ENCODE measurements at regions not wholly inside any gene's neighbourhood (a gene's known extent, or its start where the extent isn't known, plus 50 kb on each side); places are given as distances from the start of the nearest gene placed in this dataset.

- TF ChIP-seq CTCF (conservative IDR thresholded peaks at IDR 0.05; ENCODE audit: low read depth, low read length) (no peak), POLR2A (IDR thresholded peaks at IDR 0.05; ENCODE audit: low read depth, low read length) (no peak), USF2 (IDR thresholded peaks at IDR 0.05; ENCODE audit: low read depth, low read length) (no peak), ELK1 (IDR thresholded peaks at IDR 0.05; ENCODE audit: borderline replicate concordance, low read depth, low read length) (no peak), FOS (IDR thresholded peaks at IDR 0.05; ENCODE audit: low read depth, low read length) (no peak)
Observed at GRCh38 chr20:10777710-10778109, 103.9 kb upstream of the JAG1 start.
